ENCODE measurements at regions not wholly inside any gene's neighbourhood (a gene's known extent, or its start where the extent isn't known, plus 50 kb on each side); places are given as distances from the start of the nearest gene placed in this dataset.

GRCh38 chr5:2288968-2289367, 406.2 kb upstream of the IRX4 start:
- TF ChIP-seq RAD21 (conservative IDR thresholded peaks at IDR 0.05) (no peak), EZH2 (IDR thresholded peaks at IDR 0.05; ENCODE audit: borderline replicate concordance, insufficient read depth, low read length, poor library complexity, severe bottlenecking) (no peak), TAF1 (IDR thresholded peaks at IDR 0.05; ENCODE audit: low read depth) (no peak), MXI1 (conservative IDR thresholded peaks at IDR 0.05; ENCODE audit: poor library complexity, severe bottlenecking) (no peak), POLR2AphosphoS5 (IDR thresholded peaks at IDR 0.05) (no peak)
- TF ChIP-seq, protein P1, sequence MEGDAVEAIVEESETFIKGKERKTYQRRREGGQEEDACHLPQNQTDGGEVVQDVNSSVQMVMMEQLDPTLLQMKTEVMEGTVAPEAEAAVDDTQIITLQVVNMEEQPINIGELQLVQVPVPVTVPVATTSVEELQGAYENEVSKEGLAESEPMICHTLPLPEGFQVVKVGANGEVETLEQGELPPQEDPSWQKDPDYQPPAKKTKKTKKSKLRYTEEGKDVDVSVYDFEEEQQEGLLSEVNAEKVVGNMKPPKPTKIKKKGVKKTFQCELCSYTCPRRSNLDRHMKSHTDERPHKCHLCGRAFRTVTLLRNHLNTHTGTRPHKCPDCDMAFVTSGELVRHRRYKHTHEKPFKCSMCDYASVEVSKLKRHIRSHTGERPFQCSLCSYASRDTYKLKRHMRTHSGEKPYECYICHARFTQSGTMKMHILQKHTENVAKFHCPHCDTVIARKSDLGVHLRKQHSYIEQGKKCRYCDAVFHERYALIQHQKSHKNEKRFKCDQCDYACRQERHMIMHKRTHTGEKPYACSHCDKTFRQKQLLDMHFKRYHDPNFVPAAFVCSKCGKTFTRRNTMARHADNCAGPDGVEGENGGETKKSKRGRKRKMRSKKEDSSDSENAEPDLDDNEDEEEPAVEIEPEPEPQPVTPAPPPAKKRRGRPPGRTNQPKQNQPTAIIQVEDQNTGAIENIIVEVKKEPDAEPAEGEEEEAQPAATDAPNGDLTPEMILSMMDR (IDR thresholded peaks at IDR 0.05; ENCODE audit: poor library complexity, severe bottlenecking) = no peak

All from neural cell (in vitro differentiated cells).